Tibial artery (tissue), 4 donors: ENCODE measurements at regions not wholly inside any gene's neighbourhood (a gene's known extent, or its start where the extent isn't known, plus 50 kb on each side); places are given as distances from the start of the nearest gene placed in this dataset.

Experiments used
- DNase-seq, 2 donors: peaks; one replicate each; pipeline ENCODE4 v3.0.0-alpha.2; 2019
- H3K27ac ChIP-seq, 2 donors: fragments of 200-600 bp; sonication (generic) in 1 of 2; 1 replicate in 1 of 2; 2 replicates in 1 of 2; pipeline ENCODE4 v1.5.1; 2018 to 2019; ENCODE audit warnings: mild to moderate bottlenecking in 1 of 2
- H3K27me3 ChIP-seq, 2 donors: fragments of 200-600 bp; sonication (generic) in 1 of 2; one replicate each; pipeline versions ENCODE4 v1.5.1 to v1.6.0; 2016 to 2019
- H3K36me3 ChIP-seq, 3 donors: fragments of 200-600 bp; sonication (generic) in 2 of 3; one replicate each; pipeline ENCODE4 v1.5.1; 2016 to 2019; ENCODE audit warnings: mild to moderate bottlenecking in 2 of 3
- H3K4me1 ChIP-seq, 4 donors: fragments of 200-600 bp; sonication (generic) in 2 of 4; 1 replicate in 3 of 4; 2 replicates in 1 of 4; pipeline ENCODE4 v1.5.1; 2016 to 2019
- H3K4me3 ChIP-seq, 2 donors: fragments of 200-600 bp; sonication (generic) in 1 of 2; 1 replicate in 1 of 2; 2 replicates in 1 of 2; pipeline ENCODE4 v1.5.1; 2018 to 2019; ENCODE audit warnings: mild to moderate bottlenecking in 2 of 2
- H3K9me3 ChIP-seq, 3 donors: fragments of 200-600 bp; sonication (generic) in 1 of 3; one replicate each; pipeline ENCODE4 v1.5.1; 2016 to 2019
- CTCF ChIP-seq, 2 experiments: fragments of 200-600 bp in 1 of 2; fragments of 450-650 bp in 1 of 2; IDR thresholded peaks; one replicate each; pipeline ENCODE4 v1.5.1; 2017 to 2019; ENCODE audit warnings: antibody characterized with exemption in 2 of 2, mild to moderate bottlenecking in 1 of 2, moderate library complexity in 1 of 2
- intact Hi-C: fragments of 100-400 bp; cut with DNase I; formaldehyde crosslinking; loops from one replicate; pipeline ENCODE4 v1.15.0; 2023; ENCODE audit warnings: low total_unique reads

- Histone ChIP-seq H3K4me3 (no peak overlapping the region), H3K27ac (no peak overlapping the region), H3K27me3 (no peaks in the 10 kb centered on the region), H3K4me1 (no peaks in the 10 kb centered on the region), H3K36me3 (no peaks in the 10 kb centered on the region), H3K9me3 (no peaks in the 10 kb centered on the region)
- intact Hi-C loops, result no loop called here
- no peak for TF ChIP-seq CTCF (IDR thresholded peaks at IDR 0.05)
- no peak for DNase-seq
These were observed 161.4 kb downstream of the WT1 start for GRCh38 chr11:32273931-32274330.

- Histone ChIP-seq H3K4me1 (no peaks in the 10 kb centered on the region), H3K4me3 (no peak overlapping the region), H3K27me3 (no peaks in the 10 kb centered on the region), H3K27ac (no peak overlapping the region), H3K9me3 (no peaks in the 10 kb centered on the region), H3K36me3 (no peaks in the 10 kb centered on the region)
- no peak for DNase-seq
- no peak for TF ChIP-seq CTCF (IDR thresholded peaks at IDR 0.05)
- intact Hi-C loops, result no loop called here
These were observed 155.7 kb downstream of the WT1 start for GRCh38 chr11:32279672-32280071.

- DNase-seq, result no peak
- no peak for TF ChIP-seq CTCF (IDR thresholded peaks at IDR 0.05)
- Histone ChIP-seq H3K9me3 (no peaks in the 10 kb centered on the region), H3K4me3 (no peak overlapping the region), H3K4me1 (no peaks in the 10 kb centered on the region), H3K27ac (no peak overlapping the region), H3K36me3 (no peaks in the 10 kb centered on the region), H3K27me3 (no peaks in the 10 kb centered on the region)
- intact Hi-C loops, result no loop called here
These were observed 155.0 kb downstream of the WT1 start for GRCh38 chr11:32280339-32280738.

DNA sequence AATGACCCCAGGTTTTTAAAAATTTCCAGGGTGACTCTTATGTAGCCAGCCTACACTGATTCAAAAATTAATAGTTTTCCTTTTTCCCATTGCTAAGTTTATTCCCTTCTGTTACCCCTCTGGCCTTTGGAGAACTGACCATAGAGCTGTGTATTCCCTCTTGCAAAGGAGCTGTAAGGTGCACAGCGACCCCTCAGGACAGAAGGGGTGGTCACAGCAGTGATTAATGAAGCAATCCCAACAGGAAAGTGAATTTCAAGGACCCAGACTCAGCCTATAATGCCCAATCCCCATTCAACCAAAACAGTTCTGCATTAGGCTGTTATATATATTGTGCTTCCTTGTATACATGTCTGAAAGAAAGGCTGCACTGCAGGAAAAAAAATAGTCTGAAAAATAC, 147.1 kb downstream of the WT1 start:
- DNase-seq, result no peak
- Histone ChIP-seq H3K9me3 (peaks cover 0 to 2% (median 0%) of the 10 kb centered on the region in 3 donors), H3K4me1 (no peaks in the 10 kb centered on the region), H3K4me3 (no peak overlapping the region), H3K36me3 (no peaks in the 10 kb centered on the region), H3K27ac (no peak overlapping the region), H3K27me3 (no peaks in the 10 kb centered on the region)
- no peak for TF ChIP-seq CTCF (IDR thresholded peaks at IDR 0.05)
- intact Hi-C loops, result no loop called here

GRCh38 chr11:32289701-32290100, 145.6 kb downstream of the WT1 start:
- Histone ChIP-seq H3K4me1 (no peaks in the 10 kb centered on the region), H3K4me3 (no peak overlapping the region), H3K27ac (no peak overlapping the region), H3K9me3 (peaks cover 0 to 3% (median 0%) of the 10 kb centered on the region in 3 donors), H3K36me3 (no peaks in the 10 kb centered on the region), H3K27me3 (no peaks in the 10 kb centered on the region)
- no peak for DNase-seq
- TF ChIP-seq CTCF (IDR thresholded peaks at IDR 0.05), result no peak
- intact Hi-C loops, result no loop called here

- intact Hi-C loops, result no loop called here
- peaks cover 0 to 3% (median 0%) of the 10 kb centered on the region in 3 donors for H3K9me3 ChIP-seq
- TF ChIP-seq CTCF (IDR thresholded peaks at IDR 0.05), result no peak
These were observed 144.6 kb downstream of the WT1 start for GRCh38 chr11:32290783-32291182.

More at GRCh38 chr11:32290783-32291182, 144.6 kb downstream of the WT1 start:
- Histone ChIP-seq H3K4me1 (no peaks in the 10 kb centered on the region), H3K4me3 (no peak overlapping the region), H3K27me3 (no peaks in the 10 kb centered on the region), H3K36me3 (no peaks in the 10 kb centered on the region), H3K27ac (no peak overlapping the region)
- DNase-seq, result no peak
